GM12874 (cell line): ENCODE measurements at regions not wholly inside any gene's neighbourhood (a gene's known extent, or its start where the extent isn't known, plus 50 kb on each side); places are given as distances from the start of the nearest gene placed in this dataset.

Experiments
- TF ChIP-seq, protein P1 (sequence below): IDR thresholded peaks from 2 replicates; pipeline ENCODE4 v1.5.1; 2011; ENCODE audit warnings: low read depth, mild to moderate bottlenecking, control low read depth, low read length, moderate library complexity; ENCODE audit not compliant: insufficient read depth

DNA sequence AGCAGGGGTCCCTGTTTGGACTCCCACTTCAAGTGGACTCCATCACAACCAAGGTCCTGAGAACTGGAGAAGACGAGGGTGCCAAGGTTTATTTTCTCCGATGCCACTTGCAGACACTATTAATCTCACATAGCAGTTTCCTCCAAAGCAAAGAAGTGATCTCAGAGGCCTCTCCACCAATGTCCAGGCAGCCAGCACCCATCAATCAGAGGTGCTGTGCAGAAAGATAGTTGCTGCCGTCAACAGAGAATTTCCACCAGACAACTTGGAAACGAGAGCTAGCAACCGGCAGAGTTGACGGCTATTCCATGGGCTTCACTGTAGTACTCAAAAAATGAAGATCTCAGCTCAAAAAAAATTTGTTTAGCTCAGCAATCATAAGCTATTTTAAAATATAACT lies 438.6 kb upstream of the PFKP start:
- TF ChIP-seq, protein P1, sequence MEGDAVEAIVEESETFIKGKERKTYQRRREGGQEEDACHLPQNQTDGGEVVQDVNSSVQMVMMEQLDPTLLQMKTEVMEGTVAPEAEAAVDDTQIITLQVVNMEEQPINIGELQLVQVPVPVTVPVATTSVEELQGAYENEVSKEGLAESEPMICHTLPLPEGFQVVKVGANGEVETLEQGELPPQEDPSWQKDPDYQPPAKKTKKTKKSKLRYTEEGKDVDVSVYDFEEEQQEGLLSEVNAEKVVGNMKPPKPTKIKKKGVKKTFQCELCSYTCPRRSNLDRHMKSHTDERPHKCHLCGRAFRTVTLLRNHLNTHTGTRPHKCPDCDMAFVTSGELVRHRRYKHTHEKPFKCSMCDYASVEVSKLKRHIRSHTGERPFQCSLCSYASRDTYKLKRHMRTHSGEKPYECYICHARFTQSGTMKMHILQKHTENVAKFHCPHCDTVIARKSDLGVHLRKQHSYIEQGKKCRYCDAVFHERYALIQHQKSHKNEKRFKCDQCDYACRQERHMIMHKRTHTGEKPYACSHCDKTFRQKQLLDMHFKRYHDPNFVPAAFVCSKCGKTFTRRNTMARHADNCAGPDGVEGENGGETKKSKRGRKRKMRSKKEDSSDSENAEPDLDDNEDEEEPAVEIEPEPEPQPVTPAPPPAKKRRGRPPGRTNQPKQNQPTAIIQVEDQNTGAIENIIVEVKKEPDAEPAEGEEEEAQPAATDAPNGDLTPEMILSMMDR: no peak

DNA sequence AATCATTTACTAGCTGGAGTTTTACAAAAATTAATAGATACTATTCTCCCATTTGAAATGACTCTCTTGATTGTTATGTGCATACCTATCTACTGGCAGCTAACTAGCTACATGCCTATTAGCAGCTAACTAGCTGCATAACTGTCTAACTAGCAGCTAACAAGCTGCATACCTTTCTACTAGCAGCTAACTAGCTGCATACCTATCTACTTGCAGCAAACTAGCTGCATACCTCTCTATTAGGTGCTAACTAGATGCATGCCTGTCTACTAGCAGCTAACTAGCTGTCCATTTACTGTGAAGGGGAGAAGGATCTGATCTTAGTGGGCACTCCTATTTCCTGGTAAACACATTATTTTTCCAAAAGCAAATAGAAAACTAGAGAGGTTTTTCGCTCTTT lies 439.4 kb upstream of the PFKP start:
- TF ChIP-seq, protein P1: no peak

GRCh38 chr10:2625094-2625493 lies 442.3 kb upstream of the PFKP start:
- TF ChIP-seq, protein P1: no peak

GRCh38 chr10:2623675-2624274 lies 443.6 kb upstream of the PFKP start:
- TF ChIP-seq, protein P1: no peak

- TF ChIP-seq, protein P1: no peak
Measured at GRCh38 chr10:2620827-2621521, 446.4 kb upstream of the PFKP start.

GRCh38 chr10:2619916-2620315 lies 447.4 kb upstream of the PFKP start:
- TF ChIP-seq, protein P1: no peak

DNA sequence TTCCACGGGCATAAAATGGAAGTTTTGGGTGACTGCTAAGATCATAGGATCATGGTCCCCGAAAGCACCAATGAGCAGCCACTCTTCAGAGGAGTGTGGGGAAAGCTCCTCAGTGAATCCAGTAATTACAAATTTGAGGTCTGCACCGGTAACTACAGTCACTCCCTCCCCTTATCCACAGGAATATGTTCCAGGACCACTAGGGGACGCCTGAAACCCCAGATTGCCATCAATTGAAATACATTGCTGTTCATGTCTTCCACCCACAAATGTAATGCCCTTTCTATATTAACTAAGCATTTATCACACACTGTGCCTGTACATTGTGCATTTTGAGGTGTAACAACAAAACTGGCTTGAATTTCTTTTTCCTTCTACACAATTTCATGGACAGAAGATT lies 447.9 kb upstream of the PFKP start:
- TF ChIP-seq, protein P1: peak; percentile 44
